ENCODE measurements at regions not wholly inside any gene's neighbourhood (a gene's known extent, or its start where the extent isn't known, plus 50 kb on each side); places are given as distances from the start of the nearest gene placed in this dataset.
A peak's percentile ranks its signal among the peaks of the same experiment; 100 is the strongest.

DNA sequence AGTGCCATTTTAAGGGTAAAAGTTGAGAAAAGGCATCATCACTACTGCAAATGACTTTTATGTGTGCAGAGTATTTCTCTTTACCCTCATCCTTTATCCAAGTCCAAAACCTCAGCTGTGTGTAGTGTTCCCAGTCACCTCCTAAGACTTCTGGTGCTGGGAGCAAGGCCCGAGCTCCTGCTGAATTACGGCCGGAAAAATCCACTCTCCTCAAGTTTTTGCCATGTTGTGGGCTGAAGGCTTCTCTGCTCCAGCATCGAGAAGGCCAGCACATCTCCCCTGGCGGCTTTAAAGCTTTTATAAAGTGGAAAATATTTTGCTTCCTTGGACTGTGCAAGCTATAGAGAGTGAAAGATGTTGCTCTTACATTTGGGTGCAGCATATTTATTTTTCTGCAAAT is 153.2 kb upstream of the THBS2 start:
- Histone ChIP-seq H3K27me3 (replicated peaks; ENCODE audit: insufficient read depth) (no peaks in the 10 kb centered on the region), H3K4me3 (peak overlapping the region; percentile 37), H3K27ac (peak overlapping the region in 1 of 2 donors; percentile 45), H3K36me3 (no peaks in the 10 kb centered on the region), H3K4me1 (ENCODE audit: control insufficient read depth in 1 of 2, low read depth in 2 of 2) (peaks cover 5 to 24% of the 10 kb centered on the region in 2 donors), H3K9me3 (no peaks in the 10 kb centered on the region)
- DNase-seq (ENCODE audit: low spot score) (no peak), ATAC-seq (ENCODE audit: insufficient number of reproducible peaks, low FRiP score, low read depth) (no peak)
- TF ChIP-seq CTCF (IDR thresholded peaks at IDR 0.05): no peak

DNA sequence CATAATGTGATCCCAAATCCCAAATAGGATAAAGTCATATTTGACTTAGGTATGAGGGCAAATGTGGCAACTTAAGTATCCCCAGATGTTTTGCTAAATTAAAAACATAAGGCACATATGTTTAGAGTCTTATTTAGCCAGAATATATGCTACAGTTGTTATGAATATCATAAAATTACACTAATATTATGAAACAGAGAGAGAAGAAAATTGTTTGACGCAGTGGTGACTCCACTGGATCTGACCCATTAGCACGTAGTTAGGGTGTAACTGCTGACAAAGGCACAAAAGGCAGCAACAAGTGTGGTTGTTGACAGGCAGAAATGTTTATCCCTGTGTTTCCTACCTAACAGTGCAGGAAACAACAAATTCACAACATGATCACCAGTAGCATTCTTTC is 152.4 kb upstream of the THBS2 start:
- DNase-seq (ENCODE audit: low spot score) (no peak), ATAC-seq (ENCODE audit: insufficient number of reproducible peaks, low FRiP score, low read depth) (no peak)
- Histone ChIP-seq H3K4me1 (ENCODE audit: control insufficient read depth in 1 of 2, low read depth in 2 of 2) (peaks cover 5 to 20% of the 10 kb centered on the region in 2 donors), H3K27ac (no peak overlapping the region), H3K4me3 (no peak overlapping the region), H3K36me3 (no peaks in the 10 kb centered on the region), H3K27me3 (replicated peaks; ENCODE audit: insufficient read depth) (no peaks in the 10 kb centered on the region), H3K9me3 (no peaks in the 10 kb centered on the region)
- no peak for TF ChIP-seq CTCF (IDR thresholded peaks at IDR 0.05)

- DNase-seq (ENCODE audit: low spot score) (no peak), ATAC-seq (ENCODE audit: insufficient number of reproducible peaks, low FRiP score, low read depth) (no peak)
- Histone ChIP-seq H3K27me3 (replicated peaks; ENCODE audit: insufficient read depth) (no peaks in the 10 kb centered on the region), H3K27ac (no peak overlapping the region), H3K4me3 (no peak overlapping the region), H3K9me3 (no peaks in the 10 kb centered on the region), H3K4me1 (ENCODE audit: control insufficient read depth in 1 of 2, low read depth in 2 of 2) (peaks cover 5 to 15% of the 10 kb centered on the region in 2 donors), H3K36me3 (no peaks in the 10 kb centered on the region)
- TF ChIP-seq CTCF (IDR thresholded peaks at IDR 0.05): no peak
These were observed 151.2 kb upstream of the THBS2 start for GRCh38 chr6:169404828-169405227.

- no peak for TF ChIP-seq CTCF (IDR thresholded peaks at IDR 0.05)
- no peak for ATAC-seq (ENCODE audit: insufficient number of reproducible peaks, low FRiP score, low read depth)
- H3K27me3 ChIP-seq (replicated peaks; ENCODE audit: insufficient read depth): no peaks in the 10 kb centered on the region
These were observed 144.9 kb upstream of the THBS2 start for GRCh38 chr6:169398342-169399105.

GRCh38 chr6:169397684-169398083 is 144.0 kb upstream of the THBS2 start:
- no peaks in the 10 kb centered on the region for H3K27me3 ChIP-seq (replicated peaks; ENCODE audit: insufficient read depth)
- H3K4me1 ChIP-seq (ENCODE audit: control insufficient read depth in 1 of 2, low read depth in 2 of 2): no peaks in the 10 kb centered on the region
- no peak overlapping the region for H3K27ac ChIP-seq
- TF ChIP-seq CTCF (IDR thresholded peaks at IDR 0.05): no peak
- DNase-seq (ENCODE audit: low spot score) (no peak), ATAC-seq (ENCODE audit: insufficient number of reproducible peaks, low FRiP score, low read depth) (no peak)
- H3K9me3 ChIP-seq: no peaks in the 10 kb centered on the region
- H3K36me3 ChIP-seq: no peaks in the 10 kb centered on the region
- no peak overlapping the region for H3K4me3 ChIP-seq

More at GRCh38 chr6:169398342-169399105, 144.9 kb upstream of the THBS2 start:
- no peaks in the 10 kb centered on the region for H3K4me1 ChIP-seq (ENCODE audit: control insufficient read depth in 1 of 2, low read depth in 2 of 2)
- no peak overlapping the region for H3K4me3 ChIP-seq
- H3K36me3 ChIP-seq: no peaks in the 10 kb centered on the region
- no peak overlapping the region for H3K27ac ChIP-seq
- H3K9me3 ChIP-seq: no peaks in the 10 kb centered on the region
- no peak for DNase-seq (ENCODE audit: low spot score)

Measured in thoracic aorta (tissue), 2 donors.